HG03103 (cell line): ENCODE measurements at regions not wholly inside any gene's neighbourhood (a gene's known extent, or its start where the extent isn't known, plus 50 kb on each side); places are given as distances from the start of the nearest gene placed in this dataset.

Experiments
- ATAC-seq: cut with Tn5 transposase; IDR thresholded peaks from one replicate; pipeline ENCODE4 v1.9.1; 2021; ENCODE audit warnings: low read depth; ENCODE audit not compliant: unreplicated experiment

- ATAC-seq, result no peak
These were observed 64.2 kb downstream of the RBM43 start for GRCh38 chr2:151197184-151198108.

- no peak for ATAC-seq
These were observed 68.1 kb downstream of the RBM43 start for GRCh38 chr2:151193576-151193975.

- ATAC-seq, result no peak
These were observed 69.0 kb downstream of the RBM43 start for GRCh38 chr2:151192681-151193080.

- no peak for ATAC-seq
These were observed 70.7 kb downstream of the RBM43 start for GRCh38 chr2:151191001-151191400.

DNA sequence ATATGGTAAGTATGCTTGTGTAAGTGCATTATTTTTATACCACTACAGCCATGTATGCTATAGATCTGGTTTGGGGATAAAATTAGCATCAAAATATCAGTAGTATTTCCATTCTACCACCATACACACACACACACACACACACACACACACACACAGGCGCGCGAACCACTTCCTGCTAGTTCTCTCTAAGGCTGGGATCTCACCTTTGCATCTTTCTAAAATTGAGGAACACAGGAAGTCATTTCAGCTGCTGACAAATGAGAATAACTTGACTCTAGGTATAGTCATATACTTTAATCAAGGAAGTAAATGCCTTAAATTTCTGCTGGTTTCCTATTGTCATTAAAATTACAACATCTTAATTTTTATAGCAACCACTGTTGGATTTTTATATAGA lies 72.5 kb downstream of the RBM43 start:
- ATAC-seq, result no peak

GRCh38 chr2:151186011-151186410 lies 75.7 kb downstream of the RBM43 start:
- no peak for ATAC-seq

GRCh38 chr2:151182899-151183809 lies 78.5 kb downstream of the RBM43 start:
- ATAC-seq, result no peak

GRCh38 chr2:151182396-151182795 lies 79.3 kb downstream of the RBM43 start:
- no peak for ATAC-seq

DNA sequence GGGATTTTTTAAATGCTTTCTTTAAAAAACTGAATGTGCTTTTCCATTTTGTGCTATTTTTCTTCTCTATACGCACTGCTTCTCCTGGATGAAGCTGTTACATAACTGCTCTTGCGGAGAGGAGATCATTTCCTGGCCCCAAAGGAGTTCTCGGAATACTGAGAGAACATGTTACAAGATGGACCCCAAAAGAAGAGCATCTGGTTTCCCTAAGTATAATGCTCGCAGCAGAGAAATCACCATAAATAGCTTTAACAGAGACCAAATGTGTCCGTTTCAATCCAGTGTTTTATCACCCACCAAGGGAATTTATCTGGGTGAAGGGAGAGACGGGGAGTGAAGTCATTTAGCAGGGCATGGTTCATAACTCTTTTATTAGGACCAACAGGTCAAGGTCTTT lies 80.1 kb downstream of the RBM43 start:
- ATAC-seq, result no peak

DNA sequence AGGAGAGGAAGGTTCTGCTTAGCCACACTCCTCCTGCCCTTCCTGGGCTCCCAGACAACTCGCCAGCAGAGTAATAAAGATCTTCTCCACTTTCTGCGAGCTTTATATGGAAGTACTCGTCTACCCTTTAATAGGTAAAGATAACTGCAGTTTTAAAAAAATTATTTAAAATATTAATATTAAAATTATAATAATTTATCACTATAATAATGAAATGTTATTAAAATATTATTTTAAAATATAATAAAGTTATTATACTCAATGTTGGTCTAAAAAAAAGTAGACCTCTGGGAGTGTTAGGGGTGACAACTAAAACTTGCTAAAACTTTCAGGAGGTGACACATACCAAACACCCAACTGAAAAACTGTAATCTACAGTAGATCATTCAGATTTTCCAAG lies 81.5 kb downstream of the RBM43 start:
- no peak for ATAC-seq

DNA sequence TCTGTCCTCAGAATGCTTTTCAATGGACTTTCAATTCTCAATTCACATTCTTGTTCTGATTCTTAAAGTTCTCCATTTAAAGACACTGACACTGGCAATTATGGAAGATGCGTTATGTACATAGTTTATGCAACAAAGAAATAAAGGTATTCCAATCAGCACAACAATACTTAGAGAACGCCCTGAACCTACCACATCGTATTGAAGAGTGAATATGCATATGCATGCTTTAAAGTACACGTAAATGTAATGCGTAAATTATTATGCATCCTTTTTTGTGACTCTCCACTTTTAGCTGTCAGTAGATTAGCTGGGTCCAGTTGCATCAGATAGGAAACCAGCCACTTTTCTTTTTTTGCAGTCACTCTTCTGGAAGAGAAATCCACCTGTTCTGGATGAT lies 83.5 kb downstream of the RBM43 start:
- ATAC-seq, result no peak

DNA sequence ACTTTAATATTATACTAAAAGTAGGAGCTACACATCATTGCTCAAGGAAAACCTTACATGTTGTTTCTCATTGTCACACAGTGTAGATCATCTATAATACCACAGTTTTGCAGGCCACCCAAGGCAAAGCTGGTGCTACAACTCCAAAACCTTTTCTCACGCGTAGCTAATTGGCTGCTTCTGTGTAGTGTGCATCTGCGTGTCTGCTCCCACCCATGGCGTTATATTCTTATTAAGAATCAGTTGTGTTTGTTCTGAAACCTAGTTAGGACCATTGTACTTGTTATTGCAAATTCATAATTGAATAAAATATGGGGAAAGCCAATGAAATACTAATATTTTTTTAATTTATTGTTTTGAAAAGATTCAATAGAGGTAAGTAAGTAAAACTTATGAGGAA lies 83.9 kb downstream of the RBM43 start:
- no peak for ATAC-seq

DNA sequence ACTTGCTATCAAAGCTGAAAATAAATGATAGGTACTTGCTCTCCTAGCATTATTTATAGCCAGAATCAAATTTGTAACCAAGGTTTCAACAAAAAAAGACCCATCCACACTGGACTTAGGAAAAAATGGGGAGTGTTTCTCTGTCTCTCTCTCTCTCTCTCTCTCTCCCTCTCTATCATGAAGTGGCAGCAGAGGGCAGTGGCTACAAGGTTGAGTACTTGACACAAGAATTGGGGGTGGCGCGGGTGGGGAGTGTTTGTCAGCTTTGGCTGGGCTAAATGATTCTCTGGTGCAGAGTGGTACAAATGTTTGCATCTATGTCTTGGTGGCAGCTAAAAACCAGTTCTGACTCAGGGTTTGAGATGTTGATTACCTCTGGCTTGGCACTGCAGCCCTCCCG lies 85.0 kb downstream of the RBM43 start:
- ATAC-seq, result no peak

- no peak for ATAC-seq
These were observed 85.8 kb downstream of the RBM43 start for GRCh38 chr2:151175864-151176263.

DNA sequence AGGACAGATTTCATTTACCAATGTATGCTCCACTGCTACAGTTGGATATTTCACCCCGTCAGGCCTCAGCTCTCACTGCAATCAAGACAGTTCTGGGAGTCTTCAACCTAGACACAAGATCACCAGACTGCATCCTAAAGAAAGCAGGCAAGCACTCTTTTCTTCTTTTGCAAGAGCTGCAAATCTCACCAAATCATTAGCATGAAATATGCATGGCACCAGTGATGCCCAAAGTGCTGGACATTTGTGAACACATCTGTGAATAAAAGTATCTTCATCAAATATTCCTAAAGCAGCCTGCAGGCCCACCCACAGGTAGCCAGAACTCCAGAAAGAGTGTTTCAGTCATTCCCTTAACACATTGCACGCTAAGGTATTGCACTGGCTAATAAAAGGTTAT lies 87.5 kb downstream of the RBM43 start:
- ATAC-seq, result no peak

DNA sequence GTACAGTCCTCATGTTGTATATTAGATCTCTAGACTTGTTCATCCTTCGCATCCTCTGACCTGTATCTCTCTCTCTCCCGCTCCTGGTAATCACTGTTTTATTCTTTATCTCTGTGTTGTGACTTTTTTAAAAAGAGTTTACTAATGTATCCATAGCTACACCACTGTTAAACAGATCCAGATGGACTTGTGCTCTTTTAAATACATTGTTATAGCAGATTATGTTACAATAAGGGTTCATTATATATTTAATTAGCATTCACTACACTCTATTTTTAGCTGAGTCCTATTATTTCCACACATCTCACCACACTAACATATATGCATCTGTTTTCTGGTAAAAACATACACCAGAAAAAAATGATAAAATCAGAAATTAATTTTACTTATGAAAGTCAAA lies 90.5 kb downstream of the RBM43 start:
- no peak for ATAC-seq

DNA sequence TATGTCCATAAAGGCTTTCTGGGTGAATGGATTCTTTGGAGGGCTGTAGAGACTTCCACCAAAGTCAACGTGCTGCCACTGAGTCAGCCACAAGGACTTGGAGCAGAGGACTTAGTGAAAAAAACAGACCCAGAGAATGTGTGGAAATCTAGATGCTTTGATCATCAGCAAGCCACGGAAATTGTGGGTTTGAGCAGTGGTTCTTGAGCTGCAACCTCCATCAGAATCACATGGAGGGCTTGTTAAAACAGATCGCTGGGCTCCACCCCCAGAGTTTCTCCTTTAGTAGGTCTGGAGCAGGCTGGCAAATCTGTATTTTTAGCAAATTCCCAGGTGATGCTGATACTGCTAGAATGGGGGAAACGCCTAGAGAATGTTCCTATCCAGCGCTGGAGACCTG lies 95.3 kb downstream of the RBM43 start:
- ATAC-seq, result no peak

DNA sequence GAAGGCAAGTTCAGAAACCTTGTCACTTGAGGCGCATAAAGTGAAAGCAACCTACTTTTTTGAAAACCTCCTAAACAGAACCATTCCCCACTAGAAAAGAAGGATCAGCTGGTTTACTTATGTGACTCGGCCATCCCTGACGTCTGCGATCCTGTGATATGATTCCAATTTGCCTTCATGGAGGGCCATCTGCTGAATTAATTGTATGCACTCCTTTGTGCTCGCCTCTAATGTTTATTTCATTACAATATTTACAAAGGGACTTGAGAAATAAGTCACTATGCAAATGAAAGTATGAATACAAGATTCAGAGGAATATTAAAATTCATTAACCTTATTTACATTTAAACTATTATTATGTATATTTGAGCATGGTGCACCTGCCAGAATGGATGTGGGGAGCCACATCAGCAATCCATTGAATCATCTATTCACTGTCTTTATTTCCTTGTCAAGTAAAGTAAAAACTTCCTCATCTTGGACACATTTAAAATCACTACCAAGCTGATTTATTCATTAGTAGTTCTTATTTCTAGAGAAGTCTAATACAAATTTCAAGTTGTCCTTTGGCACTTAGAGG lies 96.5 kb downstream of the RBM43 start:
- ATAC-seq, result no peak

GRCh38 chr2:151161821-151162551 lies 99.7 kb downstream of the RBM43 start:
- no peak for ATAC-seq

- no peak for ATAC-seq
These were observed 102.5 kb downstream of the RBM43 start for GRCh38 chr2:151159109-151159662.
